GM12801 (cell line): ENCODE measurements at regions not wholly inside any gene's neighbourhood (a gene's known extent, or its start where the extent isn't known, plus 50 kb on each side); places are given as distances from the start of the nearest gene placed in this dataset.

ENCODE experiments used
- CTCF ChIP-seq: IDR thresholded peaks from one replicate; pipeline ENCODE4 v1.5.1; 2011; ENCODE audit warnings: control low read depth; ENCODE audit not compliant: insufficient read length; ENCODE audit errors: extremely low read depth

- no peak for TF ChIP-seq CTCF
These were observed 249.9 kb upstream of the TLE3 start for GRCh38 chr15:70347321-70348225.

GRCh38 chr15:70345251-70346019, 247.7 kb upstream of the TLE3 start:
- TF ChIP-seq CTCF, result no peak

- TF ChIP-seq CTCF, result no peak
These were observed 246.9 kb upstream of the TLE3 start for GRCh38 chr15:70344666-70345065.

- no peak for TF ChIP-seq CTCF
These were observed 246.4 kb upstream of the TLE3 start for GRCh38 chr15:70343961-70344621.

- TF ChIP-seq CTCF, result no peak
These were observed 245.1 kb upstream of the TLE3 start for GRCh38 chr15:70342554-70343548.

- TF ChIP-seq CTCF, result no peak
These were observed 244.4 kb upstream of the TLE3 start for GRCh38 chr15:70342141-70342540.
